ENCODE measurements at regions not wholly inside any gene's neighbourhood (a gene's known extent, or its start where the extent isn't known, plus 50 kb on each side); places are given as distances from the start of the nearest gene placed in this dataset.

- no peak for TF ChIP-seq POLR2AphosphoS5 (IDR thresholded peaks at IDR 0.05)
- no peak for TF ChIP-seq POLR2A (IDR thresholded peaks at IDR 0.05)
- no peak for TF ChIP-seq CTCF (IDR thresholded peaks at IDR 0.05)
Observed at GRCh38 chr2:848099-848498, 102.5 kb upstream of the SNTG2 start.

GRCh38 chr2:847669-848068 is 103.0 kb upstream of the SNTG2 start:
- 44% methylated on average over 10 of the region's 10 CpGs for WGBS
- H3K4me3 ChIP-seq = no peak overlapping the region
- TF ChIP-seq POLR2A (IDR thresholded peaks at IDR 0.05) = no peak
- no peak for TF ChIP-seq CTCF (IDR thresholded peaks at IDR 0.05)
- no peak for TF ChIP-seq POLR2AphosphoS5 (IDR thresholded peaks at IDR 0.05)
- intact Hi-C loops (cut with DNase I) = no loop called here
- H3K27me3 ChIP-seq (replicated peaks; ENCODE audit: insufficient read depth) = no peaks in the 10 kb centered on the region
- H3K4me1 ChIP-seq (replicated peaks) = no peaks in the 10 kb centered on the region
- no peak overlapping the region for H3K27ac ChIP-seq
- no peak for DNase-seq (ENCODE audit: low spot score)
- H3K9me3 ChIP-seq = no peaks in the 10 kb centered on the region
- H3K36me3 ChIP-seq = no peaks in the 10 kb centered on the region

More at GRCh38 chr2:848099-848498, 102.5 kb upstream of the SNTG2 start:
- H3K36me3 ChIP-seq = no peaks in the 10 kb centered on the region
- DNase-seq (ENCODE audit: low spot score) = no peak
- H3K27ac ChIP-seq = no peak overlapping the region
- no peaks in the 10 kb centered on the region for H3K9me3 ChIP-seq
- no peaks in the 10 kb centered on the region for H3K27me3 ChIP-seq (replicated peaks; ENCODE audit: insufficient read depth)
- intact Hi-C loops (cut with DNase I) = no loop called here
- no peak overlapping the region for H3K4me3 ChIP-seq
- no peaks in the 10 kb centered on the region for H3K4me1 ChIP-seq (replicated peaks)
- 86% methylated on average over 3 of the region's 3 CpGs for WGBS

- intact Hi-C loops (cut with DNase I) = no loop called here
- WGBS = 73% methylated on average over 3 of the region's 3 CpGs
- TF ChIP-seq POLR2AphosphoS5 (IDR thresholded peaks at IDR 0.05) (no peak), POLR2A (IDR thresholded peaks at IDR 0.05) (no peak), CTCF (IDR thresholded peaks at IDR 0.05) (no peak)
Observed at GRCh38 chr2:844715-845114, 105.9 kb upstream of the SNTG2 start.

GRCh38 chr2:842151-842803 is 108.4 kb upstream of the SNTG2 start:
- no peak overlapping the region for H3K27ac ChIP-seq
- TF ChIP-seq POLR2A (IDR thresholded peaks at IDR 0.05) (no peak), CTCF (IDR thresholded peaks at IDR 0.05) (no peak), POLR2AphosphoS5 (IDR thresholded peaks at IDR 0.05) (no peak)
- no peak for DNase-seq (ENCODE audit: low spot score)
- H3K9me3 ChIP-seq = no peaks in the 10 kb centered on the region
- H3K4me3 ChIP-seq = no peak overlapping the region
- no peaks in the 10 kb centered on the region for H3K36me3 ChIP-seq
- 71% methylated on average over 16 of the region's 16 CpGs for WGBS
- no peaks in the 10 kb centered on the region for H3K27me3 ChIP-seq (replicated peaks; ENCODE audit: insufficient read depth)
- intact Hi-C loops (cut with DNase I) = no loop called here
- H3K4me1 ChIP-seq (replicated peaks) = no peaks in the 10 kb centered on the region

More at GRCh38 chr2:844715-845114, 105.9 kb upstream of the SNTG2 start:
- H3K27ac ChIP-seq = no peak overlapping the region
- H3K36me3 ChIP-seq = no peaks in the 10 kb centered on the region
- no peaks in the 10 kb centered on the region for H3K9me3 ChIP-seq
- no peak for DNase-seq (ENCODE audit: low spot score)
- H3K27me3 ChIP-seq (replicated peaks; ENCODE audit: insufficient read depth) = no peaks in the 10 kb centered on the region
- no peaks in the 10 kb centered on the region for H3K4me1 ChIP-seq (replicated peaks)
- H3K4me3 ChIP-seq = no peak overlapping the region

- Histone ChIP-seq H3K27me3 (replicated peaks; ENCODE audit: insufficient read depth) (no peaks in the 10 kb centered on the region), H3K4me1 (replicated peaks) (no peaks in the 10 kb centered on the region), H3K36me3 (no peaks in the 10 kb centered on the region), H3K9me3 (no peaks in the 10 kb centered on the region), H3K4me3 (no peak overlapping the region), H3K27ac (no peak overlapping the region)
- TF ChIP-seq POLR2AphosphoS5 (IDR thresholded peaks at IDR 0.05) (no peak), CTCF (IDR thresholded peaks at IDR 0.05) (no peak), POLR2A (IDR thresholded peaks at IDR 0.05) (no peak)
- no peak for DNase-seq (ENCODE audit: low spot score)
- WGBS = 90% methylated on average over 5 of the region's 5 CpGs
- intact Hi-C loops (cut with DNase I) = no loop called here
Observed at GRCh38 chr2:841036-841435, 109.6 kb upstream of the SNTG2 start.

Measured in prostate gland (tissue), 2 donors.